ENCODE measurements at regions not wholly inside any gene's neighbourhood (a gene's known extent, or its start where the extent isn't known, plus 50 kb on each side); places are given as distances from the start of the nearest gene placed in this dataset.
"Not testable (repeated sequence)": the region's sequence is repeated elsewhere in the genome, so short reads cannot be mapped to it uniquely, and the experiment has no call there.

DNA sequence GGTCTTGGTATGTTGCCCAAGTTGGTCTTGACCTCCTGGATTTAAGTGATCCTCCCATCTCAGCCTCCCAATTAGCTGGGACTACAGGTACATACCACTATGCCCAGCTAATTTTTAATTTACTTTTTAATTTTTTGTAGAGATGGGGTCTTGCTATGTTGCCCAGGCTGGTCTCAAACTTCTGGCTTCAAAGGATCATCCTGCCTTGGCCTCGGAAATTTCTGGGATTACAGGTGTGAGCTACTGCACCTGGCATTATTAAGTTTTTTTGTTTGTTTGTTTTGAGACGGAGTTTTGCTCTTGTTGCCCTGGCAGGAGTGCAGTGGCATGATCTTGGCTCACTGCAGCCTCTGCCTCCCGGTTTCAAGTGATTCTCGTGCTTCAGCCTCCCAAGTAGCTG is 195.7 kb upstream of the HAAO start:
- H3K4me2 ChIP-seq (ENCODE audit: control insufficient read depth, extremely low read depth, insufficient read depth, low read depth, low read length); H3K9me3 ChIP-seq (ENCODE audit: control insufficient read depth, low read depth, low read length); H2AFZ ChIP-seq (ENCODE audit: control insufficient read depth, low read length); H3K27me3 ChIP-seq (ENCODE audit: control insufficient read depth, extremely low read depth, insufficient read depth, low read length); dilution Hi-C loops (cut with MboI; ENCODE audit: extremely low pct_ligation_motif_present, low sequenced_read_pairs); H3K9me1 ChIP-seq (ENCODE audit: control insufficient read depth, extremely low read depth, insufficient read depth, low read length); H3K36me3 ChIP-seq (ENCODE audit: control insufficient read depth in 2 of 2, extremely low read depth in 1 of 2, insufficient read depth in 2 of 2, low read length in 2 of 2); FAIRE-seq; H3K4me3 ChIP-seq (ENCODE audit: control insufficient read depth in 2 of 3, extremely low read depth in 1 of 3, insufficient read depth in 2 of 3, low read depth in 1 of 3, low read length in 3 of 3); DNase-seq (ENCODE audit: low read depth, low spot score); H3K79me2 ChIP-seq (ENCODE audit: control insufficient read depth, insufficient read depth, low read length); H4K20me1 ChIP-seq (ENCODE audit: control insufficient read depth, extremely low read depth, insufficient read depth, low read length); H3K9ac ChIP-seq (ENCODE audit: control insufficient read depth, extremely low read depth, insufficient read depth, low read length): not testable (repeated sequence)
- Histone ChIP-seq H3K27ac (ENCODE audit: control insufficient read depth, insufficient read depth, low read length) (peak overlapping the region; percentile 80), H3K4me1 (ENCODE audit: control insufficient read depth, extremely low read depth, insufficient read depth, low read length) (peaks cover 13% of the 10 kb centered on the region)

GRCh38 chr2:42987112-42987922 is 194.9 kb upstream of the HAAO start:
- no peak overlapping the region for H2AFZ ChIP-seq (ENCODE audit: control insufficient read depth, low read length)
- H3K4me2 ChIP-seq (ENCODE audit: control insufficient read depth, extremely low read depth, insufficient read depth, low read depth, low read length) = peak overlapping the region; percentile 41
- H3K9me3 ChIP-seq (ENCODE audit: control insufficient read depth, low read depth, low read length) = no peaks in the 10 kb centered on the region
- dilution Hi-C loops (cut with MboI; ENCODE audit: extremely low pct_ligation_motif_present, low sequenced_read_pairs) = no loop called here
- peak overlapping the region; percentile 80 for H3K27ac ChIP-seq (ENCODE audit: control insufficient read depth, insufficient read depth, low read length)
- H3K9ac ChIP-seq (ENCODE audit: control insufficient read depth, extremely low read depth, insufficient read depth, low read length) = no peak overlapping the region
- H3K4me1 ChIP-seq (ENCODE audit: control insufficient read depth, extremely low read depth, insufficient read depth, low read length) = peaks cover 13% of the 10 kb centered on the region
- H3K9me1 ChIP-seq (ENCODE audit: control insufficient read depth, extremely low read depth, insufficient read depth, low read length) = no peaks in the 10 kb centered on the region
- no peaks in the 10 kb centered on the region for H3K79me2 ChIP-seq (ENCODE audit: control insufficient read depth, insufficient read depth, low read length)
- no peaks in the 10 kb centered on the region for H4K20me1 ChIP-seq (ENCODE audit: control insufficient read depth, extremely low read depth, insufficient read depth, low read length)
- H3K4me3 ChIP-seq (ENCODE audit: control insufficient read depth in 2 of 3, extremely low read depth in 1 of 3, insufficient read depth in 2 of 3, low read depth in 1 of 3, low read length in 3 of 3) = no peak overlapping the region
- no peaks in the 10 kb centered on the region for H3K36me3 ChIP-seq (ENCODE audit: control insufficient read depth in 2 of 2, extremely low read depth in 1 of 2, insufficient read depth in 2 of 2, low read length in 2 of 2)
- TF ChIP-seq EZH2 (IDR thresholded peaks at IDR 0.05; ENCODE audit: low read length) (no peak), CTCF (optimal IDR thresholded peaks at IDR 0.05 in 1 of 3, IDR thresholded peaks at IDR 0.05 in 1 of 3, conservative IDR thresholded peaks at IDR 0.05 in 1 of 3; ENCODE audit: extremely low read depth in 1 of 3, insufficient read depth in 2 of 3, low read length in 3 of 3) (no peak)
- DNase-seq (ENCODE audit: low read depth, low spot score) (peak; percentile 92), FAIRE-seq (peak; percentile 77)
- H3K27me3 ChIP-seq (ENCODE audit: control insufficient read depth, extremely low read depth, insufficient read depth, low read length) = no peaks in the 10 kb centered on the region

DNA sequence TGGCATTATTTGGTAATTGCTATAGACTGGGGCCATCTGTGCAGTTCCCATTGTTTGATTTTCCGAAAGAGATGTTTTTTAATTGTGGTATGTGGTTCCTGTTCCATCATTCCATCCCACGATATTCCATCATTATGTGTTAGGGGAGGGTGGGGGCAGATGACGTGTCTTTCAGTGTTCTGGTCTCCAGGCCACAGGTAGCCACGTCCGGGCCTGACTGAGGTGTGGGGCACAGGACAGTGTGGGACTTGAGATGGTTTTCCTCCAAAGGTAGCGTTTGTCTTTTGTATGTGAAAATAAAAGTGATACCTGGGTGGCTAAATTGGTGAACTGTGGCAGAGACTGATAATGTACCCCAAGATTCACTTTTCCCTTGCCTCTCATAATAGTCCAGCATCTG is 192.2 kb upstream of the HAAO start:
- no peak overlapping the region for H3K4me3 ChIP-seq (ENCODE audit: control insufficient read depth in 2 of 3, extremely low read depth in 1 of 3, insufficient read depth in 2 of 3, low read depth in 1 of 3, low read length in 3 of 3)
- no peaks in the 10 kb centered on the region for H3K9me3 ChIP-seq (ENCODE audit: control insufficient read depth, low read depth, low read length)
- no peaks in the 10 kb centered on the region for H3K9me1 ChIP-seq (ENCODE audit: control insufficient read depth, extremely low read depth, insufficient read depth, low read length)
- TF ChIP-seq EZH2 (IDR thresholded peaks at IDR 0.05; ENCODE audit: low read length) (no peak), CTCF (optimal IDR thresholded peaks at IDR 0.05 in 1 of 3, IDR thresholded peaks at IDR 0.05 in 1 of 3, conservative IDR thresholded peaks at IDR 0.05 in 1 of 3; ENCODE audit: extremely low read depth in 1 of 3, insufficient read depth in 2 of 3, low read length in 3 of 3) (no peak)
- H3K27ac ChIP-seq (ENCODE audit: control insufficient read depth, insufficient read depth, low read length) = no peak overlapping the region
- no peak for DNase-seq (ENCODE audit: low read depth, low spot score)
- no peaks in the 10 kb centered on the region for H3K36me3 ChIP-seq (ENCODE audit: control insufficient read depth in 2 of 2, extremely low read depth in 1 of 2, insufficient read depth in 2 of 2, low read length in 2 of 2)
- H3K27me3 ChIP-seq (ENCODE audit: control insufficient read depth, extremely low read depth, insufficient read depth, low read length) = no peaks in the 10 kb centered on the region
- no peaks in the 10 kb centered on the region for H3K79me2 ChIP-seq (ENCODE audit: control insufficient read depth, insufficient read depth, low read length)
- dilution Hi-C loops (cut with MboI; ENCODE audit: extremely low pct_ligation_motif_present, low sequenced_read_pairs) = no loop called here
- H3K9ac ChIP-seq (ENCODE audit: control insufficient read depth, extremely low read depth, insufficient read depth, low read length) = no peak overlapping the region
- H2AFZ ChIP-seq (ENCODE audit: control insufficient read depth, low read length) = no peak overlapping the region
- peaks cover 13% of the 10 kb centered on the region for H3K4me1 ChIP-seq (ENCODE audit: control insufficient read depth, extremely low read depth, insufficient read depth, low read length)
- FAIRE-seq = no peak
- no peak overlapping the region for H3K4me2 ChIP-seq (ENCODE audit: control insufficient read depth, extremely low read depth, insufficient read depth, low read depth, low read length)
- H4K20me1 ChIP-seq (ENCODE audit: control insufficient read depth, extremely low read depth, insufficient read depth, low read length) = no peaks in the 10 kb centered on the region

Data from keratinocyte (primary cell).